Neural progenitor cell (in vitro differentiated cells): ENCODE measurements at regions not wholly inside any gene's neighbourhood (a gene's known extent, or its start where the extent isn't known, plus 50 kb on each side); places are given as distances from the start of the nearest gene placed in this dataset.

Experiments
- DNase-seq: peaks from one replicate; pipeline ENCODE4 v3.0.0-alpha.2; 2016; ENCODE audit warnings: low spot score
- H2AFZ ChIP-seq: fragments of 200-600 bp; sonication (generic); replicated peaks from 2 replicates; pipeline ENCODE4 v1.6.1; 2016; ENCODE audit warnings: antibody characterized with exemption
- H3F3A ChIP-seq: fragments of 200-600 bp; sonication (generic); 2 replicates; pipeline ENCODE4 v1.6.1; 2016; ENCODE audit warnings: antibody characterized with exemption, low read depth
- H3K27ac ChIP-seq: fragments of 200-600 bp; sonication (generic); 2 replicates; pipeline ENCODE4 v1.5.1; 2016; ENCODE audit warnings: mild to moderate bottlenecking
- H3K27me3 ChIP-seq: fragments of 200-600 bp; sonication (generic); 2 replicates; pipeline ENCODE4 v1.6.1; 2016; ENCODE audit warnings: mild to moderate bottlenecking, moderate library complexity
- H3K36me3 ChIP-seq: fragments of 200-600 bp; sonication (generic); 2 replicates; pipeline ENCODE4 v1.5.1; 2016
- H3K4me1 ChIP-seq: fragments of 200-600 bp; sonication (generic); 2 replicates; pipeline ENCODE4 v1.6.1; 2016; ENCODE audit warnings: mixed run types
- H3K4me2 ChIP-seq: fragments of 200-600 bp; sonication (generic); 2 replicates; pipeline ENCODE4 v1.6.1; 2016
- H3K4me3 ChIP-seq: fragments of 200-600 bp; sonication (generic); 2 replicates; pipeline ENCODE4 v1.5.1; 2016
- H3K79me2 ChIP-seq: fragments of 200-600 bp; sonication (generic); 2 replicates; pipeline ENCODE4 v1.6.1; 2016; ENCODE audit warnings: low read depth
- H3K9ac ChIP-seq: fragments of 200-600 bp; sonication (generic); 2 replicates; pipeline ENCODE4 v1.6.1; 2016
- H3K9me3 ChIP-seq: fragments of 200-600 bp; sonication (generic); 2 replicates; pipeline ENCODE4 v1.5.1; 2016; ENCODE audit warnings: low read depth
- H4K20me1 ChIP-seq: fragments of 200-600 bp; sonication (generic); 2 replicates; pipeline ENCODE4 v1.6.1; 2016; ENCODE audit warnings: low read depth
- H3K27ac Mint-ChIP-seq: 3 replicates; pipeline ENCODE4 v1.8.0; 2021; ENCODE audit warnings: mixed read lengths
- H3K27me3 Mint-ChIP-seq: 2 replicates; pipeline ENCODE4 v1.8.0; 2022; ENCODE audit warnings: low read depth, mild to moderate bottlenecking, inconsistent platforms, moderate library complexity, mixed read lengths; ENCODE audit not compliant: insufficient read depth
- H3K36me3 Mint-ChIP-seq: 3 replicates; pipeline ENCODE4 v1.8.0; 2021; ENCODE audit warnings: mixed read lengths
- H3K4me1 Mint-ChIP-seq: 3 replicates; pipeline ENCODE4 v1.8.0; 2021; ENCODE audit warnings: mixed read lengths
- H3K4me3 Mint-ChIP-seq: 3 replicates; pipeline ENCODE4 v1.8.0; 2021; ENCODE audit warnings: mild to moderate bottlenecking, moderate library complexity, mixed read lengths
- H3K9me3 Mint-ChIP-seq: 3 replicates; pipeline ENCODE4 v1.8.0; 2020; ENCODE audit warnings: mixed read lengths
- CTCF ChIP-seq: fragments of 200-600 bp; sonication (generic); IDR thresholded peaks from 2 replicates; pipeline ENCODE4 v1.5.1; 2017; ENCODE audit warnings: antibody characterized with exemption, mild to moderate bottlenecking
- EZH2 ChIP-seq: fragments of 200-600 bp; sonication (generic); IDR thresholded peaks from 2 replicates; pipeline ENCODE4 v1.6.1; 2017; ENCODE audit warnings: antibody characterized with exemption, mild to moderate bottlenecking, moderate library complexity
- EZH2phosphoT487 ChIP-seq: fragments of 200-600 bp; sonication (generic); IDR thresholded peaks from 2 replicates; pipeline ENCODE4 v1.6.1; 2017; ENCODE audit warnings: antibody characterized with exemption

- Histone ChIP-seq H3F3A (no peaks in the 10 kb centered on the region), H3K4me3 (no peak overlapping the region), H3K79me2 (no peaks in the 10 kb centered on the region), H3K27ac (no peak overlapping the region), H3K36me3 (no peaks in the 10 kb centered on the region), H3K4me1 (no peaks in the 10 kb centered on the region), H3K4me2 (no peak overlapping the region), H2AFZ (no peak overlapping the region), H3K9ac (no peak overlapping the region), H3K27me3 (no peaks in the 10 kb centered on the region), H3K9me3 (no peaks in the 10 kb centered on the region), H4K20me1 (no peaks in the 10 kb centered on the region)
- TF ChIP-seq EZH2phosphoT487: no peak
- TF ChIP-seq EZH2: no peak
- TF ChIP-seq CTCF: no peak
- Mint-ChIP-seq H3K36me3 (no peaks in the 10 kb centered on the region), H3K27ac (no peak overlapping the region), H3K27me3 (peaks cover 2% of the 10 kb centered on the region), H3K4me3 (no peak overlapping the region), H3K9me3 (peaks cover 15% of the 10 kb centered on the region), H3K4me1 (no peaks in the 10 kb centered on the region)
- DNase-seq: no peak
These were observed 210.6 kb downstream of the CLCN4 start for GRCh38 chrX:10367406-10367805.

DNA sequence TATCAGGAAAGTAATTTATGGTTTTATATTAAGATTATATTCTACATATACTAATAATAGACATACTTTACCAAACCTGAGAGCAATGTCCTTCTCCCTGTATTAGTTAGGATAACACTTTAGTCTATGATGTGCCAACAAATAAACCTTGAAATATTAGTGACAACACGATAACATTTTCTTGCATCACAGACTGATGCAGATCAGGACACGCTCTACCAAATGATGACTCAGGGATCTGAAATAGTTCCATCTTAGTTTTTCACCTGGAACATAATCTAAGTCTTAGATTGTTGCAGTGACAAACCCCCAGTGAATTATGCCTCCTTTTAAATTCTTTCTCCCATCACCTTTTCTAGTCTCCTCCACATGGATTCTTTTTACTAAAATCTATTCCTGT is 214.2 kb downstream of the CLCN4 start:
- TF ChIP-seq CTCF: no peak
- no peak for TF ChIP-seq EZH2phosphoT487
- TF ChIP-seq EZH2: no peak
- Histone ChIP-seq H2AFZ (no peak overlapping the region), H3K27me3 (no peaks in the 10 kb centered on the region), H3K9ac (no peak overlapping the region), H3K9me3 (peaks cover 3% of the 10 kb centered on the region), H3K4me1 (no peaks in the 10 kb centered on the region), H3K27ac (no peak overlapping the region), H3K4me3 (no peak overlapping the region), H3K36me3 (no peaks in the 10 kb centered on the region), H3F3A (no peaks in the 10 kb centered on the region), H4K20me1 (no peaks in the 10 kb centered on the region), H3K79me2 (no peaks in the 10 kb centered on the region), H3K4me2 (no peak overlapping the region)
- Mint-ChIP-seq H3K4me3 (no peak overlapping the region), H3K27me3 (peaks cover 3% of the 10 kb centered on the region), H3K27ac (no peak overlapping the region), H3K9me3 (peaks cover 19% of the 10 kb centered on the region), H3K4me1 (no peaks in the 10 kb centered on the region), H3K36me3 (no peaks in the 10 kb centered on the region)
- no peak for DNase-seq

- no peaks in the 10 kb centered on the region for H3K27me3 ChIP-seq
- H3K4me1 ChIP-seq: no peaks in the 10 kb centered on the region
- H3K9ac ChIP-seq: no peak overlapping the region
- Mint-ChIP-seq H3K4me1 (no peaks in the 10 kb centered on the region), H3K9me3 (peaks cover 18% of the 10 kb centered on the region), H3K27ac (no peak overlapping the region), H3K36me3 (no peaks in the 10 kb centered on the region), H3K27me3 (peaks cover 2% of the 10 kb centered on the region), H3K4me3 (no peak overlapping the region)
- no peak overlapping the region for H3K27ac ChIP-seq
- no peak overlapping the region for H3K4me3 ChIP-seq
- H3K79me2 ChIP-seq: no peaks in the 10 kb centered on the region
- no peaks in the 10 kb centered on the region for H3F3A ChIP-seq
- no peak for TF ChIP-seq EZH2phosphoT487
- no peak for TF ChIP-seq EZH2
- TF ChIP-seq CTCF: no peak
- H3K4me2 ChIP-seq: no peak overlapping the region
- DNase-seq: no peak
- H3K36me3 ChIP-seq: no peaks in the 10 kb centered on the region
- H4K20me1 ChIP-seq: no peaks in the 10 kb centered on the region
- H3K9me3 ChIP-seq: peaks cover 37% of the 10 kb centered on the region
- no peak overlapping the region for H2AFZ ChIP-seq
These were observed 220.7 kb downstream of the CLCN4 start for GRCh38 chrX:10377427-10377826.

GRCh38 chrX:10379878-10380277 is 223.1 kb downstream of the CLCN4 start:
- Histone ChIP-seq H3K36me3 (no peaks in the 10 kb centered on the region), H3K4me2 (no peak overlapping the region), H3F3A (no peaks in the 10 kb centered on the region), H3K27ac (no peak overlapping the region), H3K27me3 (no peaks in the 10 kb centered on the region), H2AFZ (no peak overlapping the region), H3K4me1 (no peaks in the 10 kb centered on the region), H3K9me3 (peaks cover 37% of the 10 kb centered on the region), H3K79me2 (no peaks in the 10 kb centered on the region), H4K20me1 (no peaks in the 10 kb centered on the region), H3K9ac (no peak overlapping the region), H3K4me3 (no peak overlapping the region)
- Mint-ChIP-seq H3K36me3 (no peaks in the 10 kb centered on the region), H3K27ac (no peak overlapping the region), H3K27me3 (peaks cover 2% of the 10 kb centered on the region), H3K9me3 (peaks cover 16% of the 10 kb centered on the region), H3K4me3 (no peak overlapping the region), H3K4me1 (no peaks in the 10 kb centered on the region)
- no peak for DNase-seq
- TF ChIP-seq EZH2phosphoT487 (no peak), CTCF (no peak)
